Uterus (tissue), 3 donors: ENCODE measurements at regions not wholly inside any gene's neighbourhood (a gene's known extent, or its start where the extent isn't known, plus 50 kb on each side); places are given as distances from the start of the nearest gene placed in this dataset.
"Not testable (repeated sequence)": the region's sequence is repeated elsewhere in the genome, so short reads cannot be mapped to it uniquely, and the experiment has no call there.

ENCODE experiments used
- DNase-seq, 2 donors: peaks; one replicate each; pipeline ENCODE4 v3.0.0-alpha.2; 2019 to 2020
- H3K27ac ChIP-seq, 2 donors: fragments of 200-600 bp; sonication (generic); 1 replicate in 1 of 2; 2 replicates in 1 of 2; pipeline ENCODE4 v1.5.1; 2016 to 2018
- H3K27me3 ChIP-seq, 2 donors: fragments of 200-600 bp; sonication (generic); one replicate each; pipeline ENCODE4 v1.5.1; 2018 to 2019; ENCODE audit warnings: control low read depth in 1 of 2
- H3K36me3 ChIP-seq, 2 donors: fragments of 200-600 bp; sonication (generic); one replicate each; pipeline ENCODE4 v1.5.1; 2019; ENCODE audit warnings: control low read depth in 1 of 2
- H3K4me1 ChIP-seq, 2 donors: fragments of 200-600 bp; sonication (generic); one replicate each; pipeline ENCODE4 v1.5.1; 2018 to 2019; ENCODE audit warnings: control low read depth in 1 of 2
- H3K4me3 ChIP-seq, 2 donors: fragments of 200-600 bp; sonication (generic); 1 replicate in 1 of 2; 2 replicates in 1 of 2; pipeline ENCODE4 v1.5.1; 2018 to 2019; ENCODE audit warnings: mild to moderate bottlenecking in 1 of 2
- H3K9me3 ChIP-seq, 2 donors: fragments of 200-600 bp; sonication (generic); one replicate each; pipeline ENCODE4 v1.5.1; 2019; ENCODE audit warnings: control low read depth in 1 of 2
- POLR2A ChIP-seq, 2 donors: fragments of 450-650 bp; IDR thresholded peaks; one replicate each; pipeline ENCODE4 v1.6.1; 2016; ENCODE audit warnings: antibody characterized with exemption in 2 of 2, mild to moderate bottlenecking in 1 of 2, moderate library complexity in 1 of 2
- intact Hi-C: fragments of 100-400 bp; cut with DNase I; formaldehyde crosslinking; loops from one replicate; pipeline ENCODE4 v1.15.1; 2023; ENCODE audit warnings: low total_unique reads
- TF ChIP-seq, protein P1 (sequence below), 4 experiments: fragments of 200-600 bp in 2 of 4; fragments of 450-650 bp in 2 of 4; sonication (generic) in 2 of 4; IDR thresholded peaks; one replicate each; pipeline ENCODE4 v1.5.1; 2016 to 2019; ENCODE audit warnings: antibody characterized with exemption in 4 of 4, mild to moderate bottlenecking in 2 of 4, moderate library complexity in 1 of 4
- donor health status: DM: yes; HTN: yes; CAD: no.

DNA sequence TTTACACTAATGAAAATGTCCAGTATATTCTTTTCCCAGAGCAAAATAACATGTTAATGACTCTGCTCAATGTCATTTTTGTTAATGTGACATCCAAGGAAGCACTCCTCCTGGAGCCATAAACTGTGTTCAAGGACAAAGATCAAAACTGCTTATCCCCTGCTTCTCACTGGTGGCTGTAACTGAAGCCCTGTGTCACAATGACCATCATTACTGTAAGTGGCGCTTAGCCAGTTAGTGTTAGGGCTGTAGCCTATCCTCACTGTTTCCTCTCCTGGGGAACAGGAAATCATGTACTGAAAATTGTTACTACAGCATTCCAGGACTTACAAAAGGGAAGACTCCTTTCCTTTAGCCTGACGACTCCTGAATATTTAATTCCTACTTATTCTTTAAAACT lies 71.7 kb upstream of the COX7C start:
- no peak overlapping the region for H3K4me3 ChIP-seq
- no peaks in the 10 kb centered on the region for H3K9me3 ChIP-seq
- TF ChIP-seq POLR2A (IDR thresholded peaks at IDR 0.05), result no peak
- TF ChIP-seq, protein P1, sequence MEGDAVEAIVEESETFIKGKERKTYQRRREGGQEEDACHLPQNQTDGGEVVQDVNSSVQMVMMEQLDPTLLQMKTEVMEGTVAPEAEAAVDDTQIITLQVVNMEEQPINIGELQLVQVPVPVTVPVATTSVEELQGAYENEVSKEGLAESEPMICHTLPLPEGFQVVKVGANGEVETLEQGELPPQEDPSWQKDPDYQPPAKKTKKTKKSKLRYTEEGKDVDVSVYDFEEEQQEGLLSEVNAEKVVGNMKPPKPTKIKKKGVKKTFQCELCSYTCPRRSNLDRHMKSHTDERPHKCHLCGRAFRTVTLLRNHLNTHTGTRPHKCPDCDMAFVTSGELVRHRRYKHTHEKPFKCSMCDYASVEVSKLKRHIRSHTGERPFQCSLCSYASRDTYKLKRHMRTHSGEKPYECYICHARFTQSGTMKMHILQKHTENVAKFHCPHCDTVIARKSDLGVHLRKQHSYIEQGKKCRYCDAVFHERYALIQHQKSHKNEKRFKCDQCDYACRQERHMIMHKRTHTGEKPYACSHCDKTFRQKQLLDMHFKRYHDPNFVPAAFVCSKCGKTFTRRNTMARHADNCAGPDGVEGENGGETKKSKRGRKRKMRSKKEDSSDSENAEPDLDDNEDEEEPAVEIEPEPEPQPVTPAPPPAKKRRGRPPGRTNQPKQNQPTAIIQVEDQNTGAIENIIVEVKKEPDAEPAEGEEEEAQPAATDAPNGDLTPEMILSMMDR (IDR thresholded peaks at IDR 0.05), result no peak
- no peak for DNase-seq
- H3K27ac ChIP-seq, result no peak overlapping the region
- intact Hi-C loops, result no loop called here
- H3K36me3 ChIP-seq, result no peaks in the 10 kb centered on the region
- H3K4me1 ChIP-seq, result no peaks in the 10 kb centered on the region
- H3K27me3 ChIP-seq, result peaks cover 0 to 3% of the 10 kb centered on the region in 2 donors

- H3K27me3 ChIP-seq, result peaks cover 0 to 3% of the 10 kb centered on the region in 2 donors
- no peak overlapping the region for H3K4me3 ChIP-seq
- no peak overlapping the region for H3K27ac ChIP-seq
- no peaks in the 10 kb centered on the region for H3K9me3 ChIP-seq
- no peaks in the 10 kb centered on the region for H3K4me1 ChIP-seq
- intact Hi-C loops, result no loop called here
- TF ChIP-seq POLR2A (IDR thresholded peaks at IDR 0.05), result no peak
- TF ChIP-seq, protein P1 (IDR thresholded peaks at IDR 0.05), result no peak
- no peak for DNase-seq
- H3K36me3 ChIP-seq, result no peaks in the 10 kb centered on the region
Observed at GRCh38 chr5:86546582-86546981, 71.2 kb upstream of the COX7C start.

DNA sequence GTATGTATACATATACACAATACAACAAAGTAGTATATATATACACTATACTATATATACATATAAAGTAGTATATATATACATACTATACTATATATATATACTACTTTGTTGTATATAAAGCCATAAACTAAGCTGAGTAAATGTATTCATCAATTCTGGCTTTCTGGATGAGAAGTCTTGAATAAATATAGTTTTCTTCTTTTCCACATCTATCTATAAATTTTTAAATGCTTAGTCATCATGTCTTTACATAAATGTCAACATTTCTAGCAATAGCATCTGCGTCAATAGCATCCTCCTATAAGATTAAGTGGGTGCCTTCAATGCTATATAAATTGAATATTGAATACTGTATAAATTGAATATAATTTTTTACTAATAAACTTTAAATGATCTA lies 63.1 kb upstream of the COX7C start:
- Histone ChIP-seq H3K4me3 (no peak overlapping the region), H3K36me3 (no peaks in the 10 kb centered on the region), H3K27me3 (no peaks in the 10 kb centered on the region), H3K27ac (no peak overlapping the region), H3K4me1 (no peaks in the 10 kb centered on the region), H3K9me3 (no peaks in the 10 kb centered on the region)
- intact Hi-C loops, result no loop called here
- TF ChIP-seq, protein P1 (IDR thresholded peaks at IDR 0.05), result no peak
- TF ChIP-seq POLR2A (IDR thresholded peaks at IDR 0.05), result no peak
- DNase-seq, result no peak

DNA sequence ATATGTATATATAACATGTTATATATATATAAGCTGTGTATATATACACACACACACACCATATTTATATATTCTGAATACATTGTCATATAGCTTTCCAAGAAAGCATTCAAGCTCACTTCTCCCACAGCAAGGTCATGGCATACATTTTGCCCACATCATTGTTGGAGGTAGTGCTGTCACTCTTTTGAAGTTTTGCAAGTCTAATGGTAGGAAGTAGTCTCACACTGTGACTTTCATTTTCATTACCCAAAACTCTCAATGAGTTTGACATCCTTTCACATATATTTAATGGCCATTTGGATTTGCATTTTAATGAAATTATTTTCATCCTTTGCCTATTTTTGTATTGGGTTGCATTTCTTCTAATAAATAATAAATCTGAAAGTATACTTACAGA lies 59.8 kb upstream of the COX7C start:
- H3K4me3 ChIP-seq, result no peak overlapping the region
- no peaks in the 10 kb centered on the region for H3K27me3 ChIP-seq
- TF ChIP-seq, protein P1 (IDR thresholded peaks at IDR 0.05), result no peak
- TF ChIP-seq POLR2A (IDR thresholded peaks at IDR 0.05), result no peak
- no peak for DNase-seq
- H3K4me1 ChIP-seq, result no peaks in the 10 kb centered on the region
- no peak overlapping the region for H3K27ac ChIP-seq
- intact Hi-C loops, result no loop called here
- H3K36me3 ChIP-seq, result no peaks in the 10 kb centered on the region
- no peaks in the 10 kb centered on the region for H3K9me3 ChIP-seq

DNA sequence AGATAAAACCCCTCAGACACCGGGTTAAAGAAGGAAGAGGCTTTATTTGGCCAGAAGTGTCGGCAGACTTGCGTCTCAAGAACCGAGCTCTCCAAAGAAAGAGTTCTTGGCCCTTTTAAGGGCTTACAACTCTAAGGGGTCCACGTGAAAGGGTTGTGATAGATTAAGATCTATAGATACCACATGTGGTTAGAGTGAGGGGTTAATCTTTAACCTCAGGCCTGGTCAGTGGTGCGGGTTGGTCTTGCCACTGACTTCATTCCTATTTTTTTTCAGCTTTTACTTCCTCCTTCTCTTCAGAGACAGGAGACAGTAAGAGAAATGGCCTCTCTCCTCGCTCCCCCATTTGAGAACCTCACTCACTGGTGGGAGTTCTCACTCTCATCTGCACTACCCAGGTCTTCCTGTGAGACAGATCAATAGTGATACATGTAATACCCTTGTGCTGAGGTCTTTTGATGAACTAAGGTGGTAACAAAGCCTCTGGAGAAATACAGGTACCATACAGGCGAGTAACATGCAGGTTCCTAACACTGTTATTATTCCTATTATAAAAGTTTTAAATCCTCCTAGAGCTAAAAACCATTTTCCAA lies 52.4 kb upstream of the COX7C start:
- TF ChIP-seq, protein P1 (IDR thresholded peaks at IDR 0.05), result no peak
- no peak for TF ChIP-seq POLR2A (IDR thresholded peaks at IDR 0.05)
- DNase-seq, result no peak
- intact Hi-C loops, result no loop called here
- Histone ChIP-seq H3K27ac (no peak overlapping the region), H3K4me1 (no peaks in the 10 kb centered on the region), H3K9me3 (no peaks in the 10 kb centered on the region), H3K36me3 (no peaks in the 10 kb centered on the region), H3K27me3 (no peaks in the 10 kb centered on the region), H3K4me3 (no peak overlapping the region)

- H3K9me3 ChIP-seq, H3K27me3 ChIP-seq, H3K4me3 ChIP-seq, H3K27ac ChIP-seq, H3K4me1 ChIP-seq, H3K36me3 ChIP-seq, DNase-seq, intact Hi-C loops: not testable (repeated sequence)
Observed at GRCh38 chr5:86566030-86566429, 51.7 kb upstream of the COX7C start.
